Stimulated activated CD4-positive, alpha-beta T cell treated with anti-CD3 and anti-CD28 coated beads, Interleukin-4, amount 100 ng/mL, for 1 hour (primary cell): ENCODE measurements at regions not wholly inside any gene's neighbourhood (a gene's known extent, or its start where the extent isn't known, plus 50 kb on each side); places are given as distances from the start of the nearest gene placed in this dataset.

Experiments used
- DNase-seq: peaks from one replicate; pipeline ENCODE4 v3.0.0-alpha.2; 2020

GRCh38 chr4:152269448-152270191 is 266.3 kb downstream of the FBXW7 start:
- no peak for DNase-seq

GRCh38 chr4:152267811-152268210 is 268.1 kb downstream of the FBXW7 start:
- DNase-seq: no peak

GRCh38 chr4:152266831-152267480 is 268.9 kb downstream of the FBXW7 start:
- DNase-seq: no peak

GRCh38 chr4:152265149-152265621 is 270.7 kb downstream of the FBXW7 start:
- DNase-seq: no peak

GRCh38 chr4:152264106-152264505 is 271.8 kb downstream of the FBXW7 start:
- DNase-seq: no peak

- DNase-seq: no peak
These were observed 276.0 kb downstream of the FBXW7 start for GRCh38 chr4:152259866-152260265.

GRCh38 chr4:152258804-152259708 is 276.8 kb downstream of the FBXW7 start:
- DNase-seq: no peak

GRCh38 chr4:152258391-152258790 is 277.5 kb downstream of the FBXW7 start:
- no peak for DNase-seq

- no peak for DNase-seq
These were observed 278.3 kb downstream of the FBXW7 start for GRCh38 chr4:152257601-152258066.

GRCh38 chr4:152256996-152257395 is 278.9 kb downstream of the FBXW7 start:
- DNase-seq: no peak

- peak; percentile 20 for DNase-seq
These were observed 280.5 kb downstream of the FBXW7 start for GRCh38 chr4:152255437-152255836.

GRCh38 chr4:152248347-152248746 is 287.5 kb downstream of the FBXW7 start:
- DNase-seq: no peak

- DNase-seq: no peak
These were observed 288.5 kb downstream of the FBXW7 start for GRCh38 chr4:152247271-152247975.

- no peak for DNase-seq
These were observed 289.2 kb downstream of the FBXW7 start for GRCh38 chr4:152246659-152247058.

GRCh38 chr4:152245680-152246079 is 290.2 kb downstream of the FBXW7 start:
- DNase-seq: no peak

- DNase-seq: no peak
These were observed 291.2 kb downstream of the FBXW7 start for GRCh38 chr4:152244659-152245058.

GRCh38 chr4:152243896-152244595 is 291.8 kb downstream of the FBXW7 start:
- no peak for DNase-seq

GRCh38 chr4:152243206-152243605 is 292.7 kb downstream of the FBXW7 start:
- no peak for DNase-seq

- no peak for DNase-seq
These were observed 295.7 kb downstream of the FBXW7 start for GRCh38 chr4:152240232-152240631.

GRCh38 chr4:152239216-152239615 is 296.7 kb downstream of the FBXW7 start:
- DNase-seq: no peak

GRCh38 chr4:152236519-152237056 is 299.3 kb downstream of the FBXW7 start:
- DNase-seq: no peak

GRCh38 chr4:152235718-152236117 is 300.2 kb downstream of the FBXW7 start:
- DNase-seq: no peak
